H1 (cell line): ENCODE measurements at regions not wholly inside any gene's neighbourhood (a gene's known extent, or its start where the extent isn't known, plus 50 kb on each side); places are given as distances from the start of the nearest gene placed in this dataset.

Experiments
- CTCF ChIA-PET: fragments of 300-600 bp; sonication (Branson Sonifier 250); formaldehyde crosslinking; loops from one replicate; lab custom pipeline; 2021; ENCODE audit not compliant: partially characterized antibody; lab: Charles Lee
- POLR2A ChIA-PET: fragments of 300-600 bp; sonication (Branson Sonifier 250); formaldehyde crosslinking; loops from one replicate; lab custom pipeline; 2021; ENCODE audit warnings: inconsistent platforms; ENCODE audit not compliant: partially characterized antibody; lab: Charles Lee
- DNase-seq, 2 experiments: peaks; one replicate each; pipeline versions ENCODE4 v3.0.0 to v3.0.0-alpha.2; 2010 to 2022; ENCODE audit warnings: low spot score in 2 of 2, low read depth in 1 of 2, mixed read lengths in 1 of 2
- FAIRE-seq: peaks from 2 replicates; lab custom pipeline; 2011; peaks lifted over from hg19 to GRCh38; lab: Jason Lieb, UNC
- H2AFZ ChIP-seq: 2 replicates; pipeline ENCODE4 v1.8.1; 2012; ENCODE audit warnings: low read length, inconsistent platforms
- H2AK5ac ChIP-seq: 2 replicates; pipeline ENCODE4 v1.6.1; 2013; ENCODE audit warnings: low read depth, low read length
- H2BK120ac ChIP-seq: replicated peaks from 2 replicates; pipeline ENCODE3; 2013; ENCODE audit warnings: low read depth, low read length, inconsistent platforms
- H2BK12ac ChIP-seq: 2 replicates; pipeline ENCODE4 v1.6.1; 2013; ENCODE audit warnings: low read depth, low read length
- H2BK15ac ChIP-seq: 2 replicates; pipeline ENCODE4 v1.6.1; 2013; ENCODE audit warnings: low read length
- H2BK20ac ChIP-seq: 2 replicates; pipeline ENCODE4 v1.6.1; 2013; ENCODE audit warnings: low read length
- H2BK5ac ChIP-seq: 2 replicates; pipeline ENCODE4 v1.6.1; 2013; ENCODE audit warnings: low read depth, low read length
- H3K14ac ChIP-seq: 2 replicates; pipeline ENCODE4 v1.6.1; 2013; ENCODE audit warnings: inconsistent platforms; ENCODE audit not compliant: insufficient read length
- H3K18ac ChIP-seq: 2 replicates; pipeline ENCODE4 v1.6.1; 2013; ENCODE audit warnings: low read length; ENCODE audit errors: extremely low read depth
- H3K23ac ChIP-seq: 2 replicates; pipeline ENCODE4 v1.6.1; 2013; ENCODE audit warnings: inconsistent platforms; ENCODE audit not compliant: insufficient read length
- H3K23me2 ChIP-seq: 2 replicates; pipeline ENCODE4 v1.6.1; 2013; ENCODE audit warnings: low read depth, low read length
- H3K27ac ChIP-seq: 2 replicates; pipeline ENCODE4 v1.6.1; 2011; ENCODE audit warnings: low read depth, low read length, inconsistent platforms
- H3K27me3 ChIP-seq, 4 experiments: replicated peaks in 1 of 4; 1 replicate in 1 of 4; 2 replicates in 3 of 4; pipeline versions ENCODE4 v1.6.1 to v1.8.1; 2011 to 2013; ENCODE audit warnings: low read length in 3 of 4, mild to moderate bottlenecking in 3 of 4, inconsistent platforms in 2 of 4, mixed read lengths in 2 of 4, moderate library complexity in 1 of 4; ENCODE audit not compliant: control insufficient read depth in 3 of 4, insufficient read depth in 3 of 4; ENCODE audit errors: extremely low read depth in 1 of 4
- H3K36me3 ChIP-seq, 4 experiments: 2 replicates each; pipeline versions ENCODE4 v1.6.1 to v1.8.1; 2011 to 2013; ENCODE audit warnings: mild to moderate bottlenecking in 4 of 4, low read length in 3 of 4, moderate library complexity in 2 of 4, control low read depth in 1 of 4, inconsistent platforms in 1 of 4; ENCODE audit not compliant: insufficient read depth in 4 of 4, control insufficient read depth in 2 of 4
- H3K4ac ChIP-seq: replicated peaks from 2 replicates; pipeline ENCODE3; 2013; ENCODE audit warnings: low read length, low read depth, mixed read lengths, inconsistent platforms; ENCODE audit not compliant: insufficient read length
- H3K4me1 ChIP-seq, 4 experiments: replicated peaks in 1 of 4; 1 replicate in 1 of 4; 2 replicates in 3 of 4; pipeline versions ENCODE4 v1.6.1 to v1.8.1; 2011 to 2013; ENCODE audit warnings: low read length in 3 of 4, inconsistent platforms in 2 of 4, mixed read lengths in 1 of 4; ENCODE audit not compliant: insufficient read depth in 4 of 4, control insufficient read depth in 3 of 4
- H3K4me2 ChIP-seq, 2 experiments: 2 replicates each; pipeline versions ENCODE4 v1.6.1 to v1.8.1; 2011 to 2013; ENCODE audit warnings: low read depth in 2 of 2, low read length in 2 of 2, control low read depth in 1 of 2, inconsistent platforms in 1 of 2, mild to moderate bottlenecking in 1 of 2; ENCODE audit not compliant: insufficient read depth in 1 of 2
- H3K4me3 ChIP-seq, 4 experiments: fragments of 200-600, 300-600 bp in 1 of 4; sonication (generic), shearing (Covaris generic), sonication (Bioruptor Twin) in 1 of 4; 2 replicates each; pipeline versions ENCODE4 v1.5.1 to v1.8.1; 2011 to 2016; ENCODE audit warnings: low read length in 4 of 4, low read depth in 3 of 4, control low read depth in 2 of 4, inconsistent platforms in 2 of 4, mild to moderate bottlenecking in 2 of 4, mixed read lengths in 1 of 4, moderate library complexity in 1 of 4; ENCODE audit not compliant: insufficient read depth in 2 of 4; ENCODE audit errors: extremely low read depth in 1 of 4
- H3K56ac ChIP-seq: replicated peaks from 2 replicates; pipeline ENCODE3; 2013; ENCODE audit warnings: low read depth, mild to moderate bottlenecking, mixed read lengths, low read length, inconsistent platforms; ENCODE audit not compliant: insufficient read length
- H3K79me1 ChIP-seq: 2 replicates; pipeline ENCODE4 v1.6.1; 2013; ENCODE audit warnings: low read depth, low read length, control low read depth
- H3K79me2 ChIP-seq, 2 experiments: 2 replicates each; pipeline versions ENCODE4 v1.6.1 to v1.8.1; 2012 to 2013; ENCODE audit warnings: low read length in 2 of 2, mild to moderate bottlenecking in 2 of 2, inconsistent platforms in 1 of 2; ENCODE audit not compliant: insufficient read depth in 2 of 2, control insufficient read depth in 1 of 2
- H3K9ac ChIP-seq, 4 experiments: replicated peaks in 1 of 4; 1 replicate in 1 of 4; 2 replicates in 3 of 4; pipeline versions ENCODE4 v1.6.1 to v1.8.1; 2011 to 2013; ENCODE audit warnings: low read depth in 3 of 4, low read length in 3 of 4, control low read depth in 2 of 4, mild to moderate bottlenecking in 2 of 4, moderate library complexity in 2 of 4, inconsistent platforms in 1 of 4; ENCODE audit errors: extremely low read depth in 1 of 4
- H3K9me3 ChIP-seq, 2 experiments: 2 replicates each; pipeline versions ENCODE4 v1.6.1 to v1.8.1; 2012 to 2013; ENCODE audit warnings: mild to moderate bottlenecking in 2 of 2, moderate library complexity in 2 of 2, control low read depth in 1 of 2, inconsistent platforms in 1 of 2, low read depth in 1 of 2, low read length in 1 of 2, mixed read lengths in 1 of 2; ENCODE audit not compliant: insufficient read depth in 2 of 2
- H4K20me1 ChIP-seq, 2 experiments: replicated peaks in 1 of 2; 2 replicates each; pipeline versions ENCODE3 to v1.8.1; 2011 to 2013; ENCODE audit warnings: inconsistent platforms in 2 of 2, low read length in 2 of 2, mild to moderate bottlenecking in 1 of 2; ENCODE audit not compliant: insufficient read depth in 2 of 2, control insufficient read depth in 1 of 2
- H4K5ac ChIP-seq: 2 replicates; pipeline ENCODE4 v1.6.1; 2013; ENCODE audit warnings: low read length, low read depth, mixed read lengths, inconsistent platforms; ENCODE audit not compliant: insufficient read length
- H4K8ac ChIP-seq: 2 replicates; pipeline ENCODE4 v1.8.0; 2013; ENCODE audit warnings: mild to moderate bottlenecking, moderate library complexity, low read length, inconsistent platforms; ENCODE audit not compliant: insufficient read depth; ENCODE audit errors: extremely low read depth
- H4K91ac ChIP-seq: replicated peaks from 2 replicates; pipeline ENCODE3; 2013; ENCODE audit warnings: low read length, mixed read lengths, inconsistent platforms; ENCODE audit not compliant: insufficient read length
- BCL11A ChIP-seq, 2 experiments: IDR thresholded peaks; one replicate each; pipeline ENCODE4 v1.6.1; 2011; ENCODE audit warnings: low read depth in 2 of 2, low read length in 2 of 2, mild to moderate bottlenecking in 2 of 2
- CEBPB ChIP-seq: IDR thresholded peaks from 2 replicates; pipeline ENCODE4 v1.6.1; 2012; ENCODE audit warnings: low read depth, low read length
- FOSL1 ChIP-seq: IDR thresholded peaks from 2 replicates; pipeline ENCODE4 v1.6.1; 2011; ENCODE audit warnings: mild to moderate bottlenecking, low read depth, low read length, moderate library complexity; ENCODE audit not compliant: insufficient read depth
- JUN ChIP-seq: IDR thresholded peaks from 2 replicates; pipeline ENCODE4 v1.6.1; 2011; ENCODE audit warnings: low read depth, mild to moderate bottlenecking, improper control_type of control experiment, low read length
- KDM5A ChIP-seq: fragments of 200-600 bp; IDR thresholded peaks from 2 replicates; pipeline ENCODE4 v1.7.1; 2012; ENCODE audit warnings: mild to moderate bottlenecking, low read length, inconsistent platforms, mixed read lengths
- POLR2A ChIP-seq, 2 experiments: IDR thresholded peaks; 1 replicate in 1 of 2; 2 replicates in 1 of 2; pipeline ENCODE4 v1.6.1; 2011; ENCODE audit warnings: low read depth in 2 of 2, low read length in 2 of 2, mild to moderate bottlenecking in 2 of 2; ENCODE audit errors: control extremely low read depth in 1 of 2
- POU5F1 ChIP-seq: IDR thresholded peaks from 2 replicates; pipeline ENCODE4 v1.6.1; 2011; ENCODE audit warnings: low read depth, mild to moderate bottlenecking, low read length, moderate library complexity
- SIX5 ChIP-seq: IDR thresholded peaks from 2 replicates; pipeline ENCODE4 v1.6.1; 2011; ENCODE audit warnings: mild to moderate bottlenecking, low read depth, low read length
- SP1 ChIP-seq: IDR thresholded peaks from 2 replicates; pipeline ENCODE4 v1.6.1; 2011; ENCODE audit warnings: low read depth, low read length
- SP2 ChIP-seq: IDR thresholded peaks from 2 replicates; pipeline ENCODE4 v1.6.1; 2012; ENCODE audit warnings: mild to moderate bottlenecking, low read length, inconsistent platforms
- TAF1 ChIP-seq: IDR thresholded peaks from 2 replicates; pipeline ENCODE4 v1.6.1; 2011; ENCODE audit warnings: mild to moderate bottlenecking, low read depth, low read length
- USF2 ChIP-seq: IDR thresholded peaks from 2 replicates; pipeline ENCODE4 v1.6.1; 2011; ENCODE audit warnings: low read length, improper control_type of control experiment
- WGBS, 2 experiments: shearing (Covaris generic) in 1 of 2; methylation state at CpG; one replicate each; pipeline versions ENCODE4 v1.1.6 to v1.1.7; 2013 to 2015; ENCODE audit warnings: low lambda C conversion rate in 2 of 2, mixed read lengths in 2 of 2, inconsistent platforms in 1 of 2, low coverage in 1 of 2, missing lambda C conversion rate in 1 of 2; ENCODE audit not compliant: insufficient replicate concordance in 2 of 2, insufficient coverage in 1 of 2, insufficient read length in 1 of 2; ENCODE audit errors: extremely low coverage in 1 of 2, missing lambda C conversion rate in 1 of 2; 5-methylcytosine and 5-hydroxymethylcytosine counted together

- Histone ChIP-seq H3K14ac (no peak overlapping the region), H3K23me2 (no peaks in the 10 kb centered on the region), H2BK12ac (no peak overlapping the region), H3K23ac (no peak overlapping the region), H3K56ac (no peak overlapping the region), H4K8ac (no peak overlapping the region), H3K4ac (no peak overlapping the region), H2AFZ (no peak overlapping the region), H3K9ac (no peak overlapping the region), H3K9me3 (no peaks in the 10 kb centered on the region), H4K20me1 (no peaks in the 10 kb centered on the region), H3K79me2 (no peaks in the 10 kb centered on the region), H2AK5ac (no peak overlapping the region), H3K27me3 (no peaks in the 10 kb centered on the region), H3K4me3 (no peak overlapping the region), H3K79me1 (no peaks in the 10 kb centered on the region), H4K91ac (no peak overlapping the region), H3K36me3 (no peaks in the 10 kb centered on the region), H3K18ac (no peak overlapping the region), H2BK15ac (no peak overlapping the region), H4K5ac (no peak overlapping the region), H3K4me1 (no peaks in the 10 kb centered on the region), H2BK5ac (no peak overlapping the region), H3K27ac (no peak overlapping the region), H3K4me2 (no peak overlapping the region), H2BK120ac (no peak overlapping the region), H2BK20ac (no peak overlapping the region)
- FAIRE-seq (no peak), DNase-seq (no peak)
- ChIA-PET CTCF (interaction anchor here (1.5 to 5.7 kb wide), 3 partner anchors 10 to 157 kb away, joined by 3 to 25 read pairs (median 6); no protein-coding TSS in a partner anchor), POLR2A (no interaction called here)
- 97% methylated on average over 6 of the region's 6 CpGs; no CpG with 5 or more reads in 1 of the 2 experiments for WGBS, 2 experiments
- no peak for TF ChIP-seq POU5F1
- TF ChIP-seq BCL11A (IDR thresholded peaks at IDR 0.05; ENCODE audit: low read depth in 2 of 2, low read length in 2 of 2) = no peak
- TF ChIP-seq SIX5 = no peak
- TF ChIP-seq CEBPB = no peak
- TF ChIP-seq SP2 = no peak
- no peak for TF ChIP-seq JUN
- TF ChIP-seq USF2 = no peak
- TF ChIP-seq FOSL1 = no peak
- TF ChIP-seq KDM5A = no peak
- TF ChIP-seq SP1 = no peak
- TF ChIP-seq POLR2A (IDR thresholded peaks at IDR 0.05; ENCODE audit: control extremely low read depth in 1 of 2, low read depth in 2 of 2, low read length in 2 of 2) = no peak
- no peak for TF ChIP-seq TAF1
Measured at GRCh38 chr4:107192601-107193000, 156.5 kb upstream of the DKK2 start.
